Fibroblast of skin of scalp (primary cell): ENCODE measurements at regions not wholly inside any gene's neighbourhood (a gene's known extent, or its start where the extent isn't known, plus 50 kb on each side); places are given as distances from the start of the nearest gene placed in this dataset.

ENCODE experiments used
- DNase-seq: peaks from one replicate; pipeline ENCODE4 v3.0.0-alpha.2; 2013

DNA sequence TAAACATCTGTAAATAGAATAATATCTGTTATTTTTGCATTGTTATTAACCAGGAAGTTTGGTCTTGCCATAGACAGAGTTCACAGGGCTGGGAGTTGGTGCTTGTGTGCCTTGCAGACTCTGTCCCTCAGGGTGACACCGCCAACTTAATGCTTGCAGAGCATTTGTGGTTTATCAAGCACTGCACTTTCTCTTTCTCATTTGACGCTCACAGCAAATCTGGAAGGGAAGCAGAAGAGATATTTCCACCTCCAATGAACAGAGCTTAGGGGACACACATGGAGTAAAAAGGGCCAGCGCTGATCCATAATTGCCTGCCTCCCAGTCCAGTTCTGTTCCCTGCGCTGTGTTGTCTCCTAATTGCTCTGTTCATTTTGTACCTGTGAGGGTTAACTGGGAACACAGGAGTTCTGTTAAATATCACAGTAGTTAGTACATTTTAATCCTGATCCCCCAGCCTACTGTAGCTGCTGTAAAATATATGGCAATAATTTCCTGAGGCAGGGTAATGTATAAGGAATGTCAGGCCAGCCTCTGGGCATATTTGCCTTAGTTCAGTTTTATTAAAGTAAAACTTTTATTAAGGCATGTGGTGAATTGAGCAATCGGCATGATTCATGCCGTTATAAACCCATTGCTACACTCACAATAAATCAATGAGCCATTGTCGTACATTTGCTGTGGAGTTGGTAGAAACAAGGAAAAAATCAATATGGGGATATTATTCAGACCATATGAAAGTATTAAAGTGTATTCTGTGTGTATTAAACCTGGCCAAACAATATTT lies 182.5 kb upstream of the OSR1 start:
- peak; percentile 89 for DNase-seq

DNA sequence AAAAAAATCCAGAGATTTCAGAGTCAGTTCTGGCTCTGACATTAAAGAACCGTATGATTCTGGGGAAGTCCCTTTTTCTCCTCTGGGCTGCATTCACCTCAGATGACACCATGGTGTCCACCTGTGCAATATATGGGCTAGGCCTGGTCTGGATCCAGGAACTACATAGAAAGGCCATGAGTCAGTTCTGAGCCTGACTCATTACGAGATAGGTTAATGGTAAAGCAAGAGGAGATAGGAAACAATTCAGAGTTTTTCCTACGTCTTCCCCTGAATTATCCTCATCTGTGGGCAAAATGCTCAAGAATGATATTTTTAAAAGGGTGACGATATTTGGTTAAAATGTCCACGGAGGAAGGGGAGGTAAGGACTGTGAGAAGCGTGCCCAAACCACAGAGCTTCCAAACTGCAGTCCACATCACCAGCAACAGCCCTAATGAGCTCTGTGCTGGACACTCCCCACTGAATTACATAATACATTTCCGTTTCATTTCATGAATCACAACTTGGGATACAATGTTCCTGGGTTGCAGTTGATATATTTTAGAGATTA lies 180.1 kb upstream of the OSR1 start:
- DNase-seq: peak; percentile 65

DNA sequence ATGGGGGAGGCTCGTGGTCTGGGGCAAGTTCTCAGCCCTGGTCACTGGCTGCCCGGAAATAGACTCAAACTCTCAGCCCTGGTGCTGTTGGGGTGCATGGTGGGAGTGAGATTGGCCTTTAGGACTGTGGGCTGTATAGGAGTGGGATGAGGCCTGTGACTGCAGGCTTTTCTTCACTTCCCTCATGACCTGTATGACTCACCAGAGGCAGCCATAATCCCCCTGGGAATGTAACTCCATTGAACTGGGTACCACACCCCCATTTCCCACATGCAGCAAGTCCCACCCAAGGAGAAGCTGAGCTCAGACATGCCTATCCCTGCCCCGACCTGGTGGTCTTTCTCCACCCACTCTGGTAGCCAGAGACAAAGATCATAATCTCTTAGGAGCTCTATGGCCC lies 177.7 kb upstream of the OSR1 start:
- DNase-seq: peak; percentile 35

DNA sequence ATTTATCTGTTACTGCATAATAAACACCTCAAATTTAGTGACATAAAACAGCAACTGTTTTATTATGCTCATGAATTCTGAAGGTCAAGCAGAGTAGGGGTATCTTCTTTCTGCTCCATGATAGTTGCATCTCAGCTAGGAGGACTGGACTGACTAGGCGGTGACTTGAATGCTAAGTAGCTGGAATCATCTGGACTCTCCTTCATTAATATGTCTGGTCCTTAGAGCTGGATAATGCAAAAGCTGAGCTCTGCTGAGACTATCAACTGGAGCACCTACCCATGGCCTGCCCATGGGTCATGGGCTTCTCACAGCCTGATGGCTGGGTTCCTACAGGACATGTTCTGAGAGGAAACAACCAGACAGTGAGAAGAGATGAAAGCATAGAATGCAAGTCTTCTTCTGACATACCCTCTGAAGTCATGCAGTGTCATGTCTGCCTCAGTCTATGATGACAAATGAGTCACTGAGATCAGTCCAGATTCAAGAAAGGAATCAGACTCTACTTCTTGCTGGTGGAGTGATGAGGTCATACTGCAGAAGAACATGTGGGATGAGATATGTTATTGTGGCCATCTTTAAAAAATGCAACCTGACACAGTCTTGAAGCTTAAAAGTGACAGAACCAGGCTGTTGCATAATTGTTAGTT lies 174.2 kb upstream of the OSR1 start:
- peak; percentile 38 for DNase-seq

DNA sequence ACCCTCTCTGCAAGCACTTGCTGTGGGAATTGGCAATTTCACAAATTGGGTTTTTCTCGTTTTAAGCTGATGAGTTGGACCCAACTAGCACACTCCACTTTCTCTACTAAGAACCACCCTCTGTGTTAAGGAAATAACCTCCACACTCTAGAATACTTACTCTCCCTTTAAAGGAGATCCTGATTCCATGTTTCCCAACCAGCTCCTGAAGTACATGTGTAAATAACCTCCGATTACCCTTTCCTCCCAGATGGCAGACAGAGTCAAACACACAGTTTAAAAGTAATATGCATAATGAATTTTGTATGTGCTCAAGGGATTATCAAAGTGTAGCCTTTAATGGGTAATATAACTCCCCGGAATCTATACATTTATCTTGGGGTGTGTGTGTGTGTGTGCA lies 171.3 kb upstream of the OSR1 start:
- DNase-seq: no peak

DNA sequence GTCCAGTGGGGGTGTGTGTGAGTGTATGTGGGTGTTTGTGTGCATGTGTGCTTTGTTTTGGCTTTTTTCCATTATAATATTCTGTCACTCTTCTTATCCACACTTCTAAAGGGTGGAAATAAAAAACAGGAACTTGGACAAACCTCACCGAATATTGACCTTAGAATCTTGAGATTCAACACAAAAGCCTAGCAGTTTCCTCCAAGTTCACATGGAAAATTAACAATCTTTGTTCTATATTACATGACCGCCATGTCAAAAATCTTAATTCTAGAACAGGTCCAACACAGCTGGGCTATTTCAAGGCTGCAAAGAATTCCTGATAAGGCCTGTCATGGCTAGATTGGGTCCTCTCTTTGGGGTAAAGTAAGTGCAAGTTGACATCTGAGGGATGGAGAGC lies 169.3 kb upstream of the OSR1 start:
- no peak for DNase-seq

DNA sequence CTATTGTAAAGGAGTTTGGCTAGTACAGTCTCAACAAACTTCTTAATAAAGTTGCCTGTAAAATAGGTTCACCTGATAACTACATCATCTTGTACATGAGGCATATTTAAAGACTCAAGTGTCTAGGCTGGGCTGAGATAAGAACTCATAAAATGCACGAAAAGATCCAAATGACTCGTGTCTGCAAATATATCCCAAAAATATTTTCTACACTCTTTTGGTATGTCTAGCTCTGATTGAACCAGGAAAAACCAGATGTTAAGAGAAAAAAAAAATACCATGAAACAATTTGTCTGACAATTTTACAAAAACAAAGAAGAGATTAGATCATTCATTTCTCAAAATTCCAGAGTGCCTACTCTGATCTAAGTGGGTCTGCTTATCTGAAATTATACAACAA lies 166.9 kb upstream of the OSR1 start:
- peak; percentile 17 for DNase-seq

DNA sequence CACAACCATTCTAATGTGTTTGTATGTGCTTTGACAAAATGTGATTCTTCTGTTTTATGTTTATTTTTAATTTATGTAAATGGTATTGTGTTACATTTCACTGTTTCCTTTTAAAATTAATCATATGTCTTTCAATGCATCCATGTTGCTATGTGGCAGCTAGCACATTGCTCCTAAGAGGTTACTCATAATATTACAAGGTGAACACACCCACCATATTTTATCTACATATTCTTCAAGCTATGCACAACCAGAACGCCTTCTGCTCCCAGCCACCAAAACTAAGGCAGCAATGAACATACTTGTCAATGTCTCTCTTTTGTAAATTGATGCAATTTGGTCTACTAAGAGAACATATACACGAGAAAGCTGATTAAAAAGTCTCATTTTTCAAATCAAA lies 160.6 kb upstream of the OSR1 start:
- DNase-seq: no peak

DNA sequence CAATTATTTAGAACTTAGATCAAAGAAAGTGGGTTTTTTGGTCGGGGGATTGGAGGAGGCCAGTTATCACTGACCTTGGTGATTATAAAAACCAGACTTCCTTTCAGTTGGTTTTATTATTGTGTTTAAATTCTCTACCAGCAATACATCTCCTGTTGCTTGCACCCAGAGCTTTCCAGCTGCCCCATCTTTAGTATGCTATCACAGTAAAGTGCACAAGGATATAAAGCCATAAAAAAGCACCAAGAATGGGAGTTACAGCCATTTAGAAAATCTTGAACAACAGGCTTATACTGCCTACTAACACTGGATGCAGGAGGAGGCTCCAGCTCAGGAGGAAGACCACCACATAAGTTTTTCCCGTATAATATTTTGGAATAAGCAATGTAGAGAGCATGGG lies 148.7 kb upstream of the OSR1 start:
- no peak for DNase-seq

DNA sequence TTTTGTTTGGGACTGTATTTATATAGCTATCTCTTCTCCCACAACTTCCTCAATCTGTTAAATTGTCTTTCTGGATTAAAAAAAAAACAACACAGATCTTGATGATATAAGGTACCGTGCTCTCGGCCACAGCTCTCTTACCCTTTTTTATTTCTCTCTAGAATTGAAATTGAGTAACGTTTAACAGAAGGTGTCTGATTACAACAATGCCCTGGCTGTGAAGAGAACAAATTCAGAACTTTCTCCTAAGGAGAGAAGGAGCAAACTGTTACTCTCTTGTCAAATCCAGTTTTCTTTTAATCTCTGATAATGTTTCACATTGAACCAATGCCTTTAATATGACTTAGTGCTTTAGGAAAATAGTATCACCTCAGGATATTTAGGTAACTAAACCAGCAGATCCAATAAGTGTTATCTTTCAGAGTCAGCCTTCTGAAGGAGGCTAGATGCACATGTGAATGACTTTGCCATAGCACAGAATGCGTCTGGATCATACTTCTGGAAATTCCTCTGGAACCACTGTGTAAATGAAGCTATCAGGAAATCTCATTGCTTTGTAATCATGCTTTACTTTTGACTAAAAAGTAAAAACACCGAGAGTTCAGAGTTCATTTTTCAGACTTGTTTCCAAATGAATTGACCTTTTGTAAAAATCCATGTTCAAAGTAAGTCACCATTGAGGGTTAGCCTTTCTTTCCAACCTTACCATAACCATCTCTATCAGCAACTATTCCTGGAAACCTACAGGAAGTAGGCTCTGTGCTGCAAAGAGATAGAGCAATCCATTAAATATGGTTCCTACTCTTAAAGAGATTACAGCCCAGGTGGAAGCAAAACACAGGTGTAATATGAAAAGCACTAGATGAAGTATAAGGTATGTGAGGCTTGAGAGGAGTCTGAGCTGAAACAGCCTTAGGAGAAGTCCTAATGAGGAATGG lies 147.0 kb upstream of the OSR1 start:
- no peak for DNase-seq

DNA sequence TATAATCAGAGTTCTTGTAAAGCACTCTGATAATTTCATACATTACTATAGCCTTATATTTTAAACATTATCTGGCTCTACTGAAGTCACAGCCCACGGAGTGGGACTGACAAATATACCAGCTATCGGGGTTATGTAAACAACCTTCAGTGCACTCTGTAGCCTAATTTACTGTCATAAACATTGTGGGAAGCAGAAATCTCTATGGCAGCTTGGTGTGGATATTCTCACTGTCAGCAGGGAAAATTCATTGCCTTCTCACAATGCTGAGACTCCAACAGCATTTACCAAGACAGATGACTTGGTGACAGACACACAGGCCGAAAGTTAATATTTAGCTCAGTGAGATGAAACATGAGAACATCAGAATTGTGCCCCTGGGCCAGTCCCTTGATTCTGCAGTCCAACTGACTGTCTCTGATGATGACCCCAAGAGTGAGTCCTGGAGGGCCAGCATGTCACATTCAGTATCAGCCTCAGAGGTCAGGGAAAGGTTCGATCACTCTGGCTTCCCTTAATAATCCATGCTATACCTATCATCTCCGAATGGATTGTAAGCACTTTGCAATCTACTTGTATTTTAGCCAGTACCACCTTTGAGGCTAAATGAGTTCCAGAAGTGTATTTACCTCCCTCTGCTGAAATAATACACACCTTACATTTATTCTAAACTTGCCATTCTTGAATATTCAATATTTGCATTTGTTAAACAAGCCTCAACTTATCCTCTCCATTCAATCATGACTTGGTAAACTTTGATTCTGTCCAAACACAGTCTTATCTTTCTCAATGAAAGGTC lies 146.2 kb upstream of the OSR1 start:
- DNase-seq: no peak

DNA sequence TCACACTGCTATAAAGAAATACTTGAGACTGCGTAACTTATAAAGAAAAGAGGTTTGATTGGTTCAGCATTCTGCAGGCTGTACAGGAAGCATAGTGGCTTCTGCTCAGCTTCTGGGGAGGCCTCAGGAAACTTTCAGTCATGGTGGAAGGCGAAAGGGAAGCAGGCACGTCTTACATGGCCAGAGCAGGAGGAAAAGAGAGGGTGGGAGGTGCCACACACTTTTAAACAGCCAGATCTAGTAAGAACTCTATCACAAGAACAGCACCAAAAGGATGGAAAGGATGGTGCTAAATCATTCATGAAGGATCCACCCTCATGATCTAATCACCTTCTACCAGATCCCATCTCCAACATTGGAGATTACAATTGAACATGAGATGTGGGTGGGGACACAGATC lies 145.5 kb upstream of the OSR1 start:
- no peak for DNase-seq

DNA sequence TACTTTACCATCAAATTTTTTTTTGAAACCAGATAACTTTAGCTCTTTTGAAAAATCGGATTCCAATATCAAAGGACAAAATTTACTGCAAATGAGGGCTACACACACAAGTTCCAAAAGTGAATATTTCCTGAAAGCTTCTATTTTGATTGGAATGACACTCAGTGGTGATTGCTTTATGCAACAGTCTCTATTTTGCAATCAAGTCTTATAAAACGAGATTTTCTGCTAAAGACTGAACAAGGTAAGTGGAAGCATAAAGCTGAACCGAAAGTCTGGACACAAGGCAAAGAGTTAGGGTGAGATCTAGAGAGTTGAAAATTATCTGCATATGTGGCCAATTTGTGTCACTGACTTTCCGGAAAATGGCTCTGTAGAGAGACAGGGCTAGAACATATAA lies 145.0 kb upstream of the OSR1 start:
- DNase-seq: no peak

DNA sequence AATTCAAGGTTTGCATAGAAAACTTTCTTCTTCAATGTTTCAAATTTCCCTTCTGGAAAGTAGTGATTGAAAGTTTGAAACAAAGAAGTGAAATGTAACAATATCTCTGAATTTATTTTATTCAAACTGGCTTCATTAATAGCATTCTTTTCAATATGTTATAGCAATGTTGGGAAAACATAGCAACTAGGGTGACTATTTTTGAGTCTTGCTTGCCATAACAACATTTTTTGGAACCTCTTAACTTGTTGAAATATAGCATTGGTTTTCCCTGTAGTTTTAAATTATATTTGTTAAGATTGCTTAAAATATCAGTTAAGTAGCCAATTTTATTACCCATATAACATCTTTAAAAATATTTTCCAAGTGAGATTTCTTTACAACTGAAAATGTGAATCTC lies 141.7 kb upstream of the OSR1 start:
- no peak for DNase-seq

DNA sequence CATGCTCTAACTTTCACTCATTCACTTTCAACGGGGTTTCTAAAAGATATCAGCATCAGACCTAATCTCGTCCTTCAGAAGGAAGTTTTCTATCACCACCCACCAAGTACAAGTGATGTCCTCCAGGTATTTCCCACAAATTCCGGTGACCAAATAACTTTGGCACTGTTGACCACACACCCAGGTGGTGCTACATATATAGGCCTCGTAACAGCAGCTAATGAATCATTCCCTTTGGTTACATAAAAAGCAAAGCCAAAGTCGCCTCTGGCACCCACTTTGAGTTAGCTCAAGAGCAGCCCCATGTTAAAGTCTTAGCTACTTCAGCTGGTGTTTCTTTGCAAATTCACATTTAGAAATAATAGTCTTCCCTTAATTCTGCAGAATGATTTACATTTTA lies 138.2 kb upstream of the OSR1 start:
- DNase-seq: no peak

DNA sequence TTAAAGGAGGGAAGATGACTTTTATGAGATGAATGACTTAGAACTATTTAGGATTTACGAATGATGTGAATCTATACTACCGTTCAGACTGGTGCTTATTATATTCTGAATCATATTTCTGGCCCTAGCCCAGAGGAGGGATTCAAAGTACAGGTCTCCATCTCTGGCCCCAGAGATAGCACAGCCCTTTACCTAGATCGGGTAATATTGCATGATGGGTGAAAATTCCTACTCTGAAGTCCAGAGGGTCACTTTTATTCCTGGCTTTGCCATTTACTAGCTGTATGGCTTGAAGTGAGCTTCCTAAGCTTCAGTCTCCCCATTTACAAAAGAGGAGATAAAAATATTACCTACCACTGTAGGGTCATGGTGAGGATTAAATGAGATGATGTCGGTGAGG lies 135.8 kb upstream of the OSR1 start:
- no peak for DNase-seq

DNA sequence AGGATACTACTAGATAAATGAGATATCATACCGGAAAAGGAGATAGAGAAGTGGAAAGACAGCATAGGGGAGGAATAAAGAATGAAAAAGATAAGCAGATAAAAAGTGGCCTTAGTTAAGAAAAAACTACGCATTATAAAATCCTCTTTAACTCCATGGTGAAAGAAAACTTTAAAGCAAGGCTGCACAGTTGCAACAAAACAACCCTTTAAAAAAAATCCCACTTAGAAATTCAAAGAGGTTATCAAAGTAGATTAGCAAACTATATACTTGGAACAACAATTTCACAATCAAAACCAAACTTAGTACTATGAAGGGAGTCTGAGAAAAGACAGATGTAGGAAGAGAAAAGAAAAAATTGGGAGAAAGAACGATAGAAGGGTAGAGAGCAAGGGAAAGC lies 133.4 kb upstream of the OSR1 start:
- no peak for DNase-seq

DNA sequence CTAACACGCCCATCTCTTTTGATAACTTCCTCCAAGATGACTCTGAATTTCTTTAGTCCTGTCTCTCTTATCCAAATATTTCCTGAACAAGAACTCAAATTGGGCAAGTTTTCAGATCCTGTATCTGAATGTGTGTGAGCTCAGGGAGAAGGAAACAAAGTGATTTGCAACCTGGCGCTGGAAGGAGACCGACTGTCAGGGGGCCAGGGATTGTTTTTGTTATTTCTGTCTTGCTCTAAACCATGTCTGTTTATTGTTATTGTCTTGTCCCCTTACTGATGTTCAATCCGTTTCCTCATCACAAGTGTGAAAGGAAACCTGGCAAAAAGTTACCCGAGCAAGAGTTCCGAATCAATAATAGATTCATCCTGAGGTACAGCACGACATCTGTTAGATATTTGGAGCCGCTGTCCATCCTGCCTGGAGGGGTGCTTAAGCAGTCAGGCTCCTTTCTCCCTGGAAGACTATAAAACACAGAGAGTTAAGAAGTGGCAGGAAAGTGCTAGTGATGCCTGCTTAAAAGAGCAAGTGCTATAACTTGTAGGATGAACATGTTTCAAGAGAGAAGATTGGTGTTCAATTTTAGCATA lies 132.5 kb upstream of the OSR1 start:
- no peak for DNase-seq

DNA sequence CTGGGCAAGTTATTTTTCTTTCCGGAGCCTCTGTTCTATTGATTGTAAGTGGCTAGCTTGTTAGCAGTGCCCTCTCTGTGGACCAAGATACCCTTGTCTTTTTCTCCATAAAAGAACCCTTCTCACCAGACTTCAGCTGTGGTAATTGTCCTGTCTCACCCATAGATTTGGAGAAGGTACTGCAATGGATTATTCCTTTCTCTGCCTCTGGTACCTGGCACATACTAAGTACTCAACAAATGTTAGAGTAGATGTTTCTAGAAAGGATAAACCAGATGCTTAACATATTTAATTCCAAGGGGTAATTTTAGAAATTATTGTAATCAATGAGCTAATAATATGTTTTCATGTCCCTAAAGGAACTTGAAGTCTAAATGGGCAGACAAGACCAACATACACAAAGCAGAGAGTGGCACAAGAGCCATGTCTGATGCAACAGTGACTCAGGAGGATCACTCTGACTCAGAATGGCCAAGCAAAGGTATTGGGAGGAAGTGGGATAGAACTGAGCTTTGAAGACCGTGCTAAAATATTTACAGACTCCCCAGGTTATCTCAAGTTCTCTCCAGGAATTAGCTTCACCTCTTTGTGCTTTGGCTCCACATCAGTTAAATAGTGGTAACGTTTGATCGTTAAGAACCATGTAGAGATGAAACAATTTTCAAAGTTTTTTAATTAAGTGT lies 129.7 kb upstream of the OSR1 start:
- peak; percentile 47 for DNase-seq

DNA sequence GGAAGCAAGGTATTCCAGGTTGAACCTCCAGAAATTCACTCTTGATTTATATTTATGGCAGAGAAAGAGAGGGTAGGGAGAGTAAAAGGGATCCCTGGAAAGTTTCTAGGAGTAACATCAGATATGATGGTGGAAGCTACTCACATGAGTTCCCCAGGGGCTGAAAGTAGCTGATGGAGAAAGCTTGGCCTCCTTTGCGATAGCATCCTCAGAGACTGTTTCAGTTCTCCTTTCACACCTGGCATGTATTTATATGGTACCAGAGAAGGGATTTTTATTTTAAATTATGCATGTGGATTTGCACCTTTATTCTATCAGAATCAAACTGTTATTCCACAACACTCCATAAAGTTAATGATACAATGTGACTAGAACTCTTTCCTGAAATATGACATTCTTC lies 126.3 kb upstream of the OSR1 start:
- DNase-seq: no peak

DNA sequence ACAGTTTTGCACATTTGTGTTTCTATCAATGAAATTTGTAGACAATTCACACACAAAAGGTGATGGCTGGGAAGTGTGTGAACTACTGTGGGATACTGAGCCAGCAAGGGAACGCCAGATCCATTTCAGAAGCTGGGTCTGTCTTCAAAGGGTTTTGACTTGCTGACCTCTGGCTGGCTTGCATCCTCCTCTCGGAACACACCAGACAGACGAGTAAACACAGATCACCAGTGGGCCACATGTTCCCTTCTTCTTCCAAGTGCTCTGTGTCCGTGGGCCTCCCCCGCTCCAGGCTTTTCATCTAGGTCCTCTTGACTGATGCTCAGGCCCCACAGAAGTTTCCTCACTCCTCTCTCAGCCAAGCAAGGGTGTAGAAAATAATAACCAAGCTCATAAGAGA lies 122.2 kb upstream of the OSR1 start:
- no peak for DNase-seq
